Colonic mucosa (tissue), 4 donors: ENCODE measurements at regions not wholly inside any gene's neighbourhood (a gene's known extent, or its start where the extent isn't known, plus 50 kb on each side); places are given as distances from the start of the nearest gene placed in this dataset.

ENCODE experiments used
- DNase-seq: peaks from one replicate; pipeline ENCODE4 v3.0.0-alpha.2; 2020
- H3K27ac ChIP-seq: fragments of 200-600 bp; one replicate; pipeline ENCODE4 v1.8.0; 2021
- H3K27me3 ChIP-seq: fragments of 200-600 bp; one replicate; pipeline ENCODE4 v1.8.0; 2021
- H3K36me3 ChIP-seq: fragments of 200-600 bp; one replicate; pipeline ENCODE4 v1.8.0; 2021
- H3K4me1 ChIP-seq: fragments of 200-600 bp; one replicate; pipeline ENCODE4 v1.8.0; 2021; ENCODE audit warnings: mild to moderate bottlenecking
- H3K4me3 ChIP-seq: fragments of 200-600 bp; one replicate; pipeline ENCODE4 v1.8.0; 2021
- H3K9ac ChIP-seq, 2 donors: one replicate each; pipeline ENCODE4 v1.7.0; 2013; ENCODE audit warnings: control low read depth in 2 of 2, low read depth in 2 of 2, low read length in 2 of 2
- H3K9me3 ChIP-seq: fragments of 200-600 bp; one replicate; pipeline ENCODE4 v1.8.0; 2021
- CTCF ChIP-seq: fragments of 200-600 bp; IDR thresholded peaks from one replicate; pipeline ENCODE4 v1.8.0; 2022; ENCODE audit warnings: antibody characterized with exemption, mild to moderate bottlenecking
- intact Hi-C: fragments of 100-400 bp; cut with DNase I; formaldehyde crosslinking; loops from one replicate; pipeline ENCODE4 v1.14.1; 2022
- donor health status: healthy.
- donor health status: DM: no; HTN: no; CAD: no.
- donor health status: DM: no; HTN: no; CAD: no.

GRCh38 chr11:98137437-98137836, 883.3 kb upstream of the CNTN5 start:
- H3K9ac ChIP-seq: no peak overlapping the region
- DNase-seq: no peak
- no peak overlapping the region for H3K4me3 ChIP-seq
- no peak overlapping the region for H3K27ac ChIP-seq
- no peaks in the 10 kb centered on the region for H3K27me3 ChIP-seq
- no peaks in the 10 kb centered on the region for H3K4me1 ChIP-seq
- H3K9me3 ChIP-seq: no peaks in the 10 kb centered on the region
- no peaks in the 10 kb centered on the region for H3K36me3 ChIP-seq
- TF ChIP-seq CTCF: no peak
- intact Hi-C loops: no loop called here

- Histone ChIP-seq H3K27me3 (no peaks in the 10 kb centered on the region), H3K4me1 (no peaks in the 10 kb centered on the region), H3K27ac (no peak overlapping the region), H3K4me3 (no peak overlapping the region), H3K36me3 (no peaks in the 10 kb centered on the region), H3K9ac (no peak overlapping the region), H3K9me3 (no peaks in the 10 kb centered on the region)
- no peak for DNase-seq
- no peak for TF ChIP-seq CTCF
- intact Hi-C loops: no loop called here
Observed at GRCh38 chr11:98143661-98144060, 877.1 kb upstream of the CNTN5 start.

- no peak overlapping the region for H3K4me3 ChIP-seq
- TF ChIP-seq CTCF: no peak
- intact Hi-C loops: no loop called here
- H3K4me1 ChIP-seq: no peaks in the 10 kb centered on the region
- no peaks in the 10 kb centered on the region for H3K27me3 ChIP-seq
- no peak overlapping the region for H3K27ac ChIP-seq
- H3K9ac ChIP-seq: no peak overlapping the region
- H3K36me3 ChIP-seq: no peaks in the 10 kb centered on the region
- H3K9me3 ChIP-seq: no peaks in the 10 kb centered on the region
- DNase-seq: no peak
Observed at GRCh38 chr11:98153752-98154151, 867.0 kb upstream of the CNTN5 start.

GRCh38 chr11:98155696-98156095, 865.1 kb upstream of the CNTN5 start:
- intact Hi-C loops: no loop called here

GRCh38 chr11:98177925-98178324, 842.8 kb upstream of the CNTN5 start:
- H3K4me1 ChIP-seq: no peaks in the 10 kb centered on the region
- H3K9me3 ChIP-seq: no peaks in the 10 kb centered on the region
- H3K36me3 ChIP-seq: no peaks in the 10 kb centered on the region
- intact Hi-C loops: no loop called here
- TF ChIP-seq CTCF: no peak
- H3K27ac ChIP-seq: no peak overlapping the region
- no peak overlapping the region for H3K9ac ChIP-seq
- DNase-seq: no peak
- no peaks in the 10 kb centered on the region for H3K27me3 ChIP-seq
- H3K4me3 ChIP-seq: no peak overlapping the region

More at GRCh38 chr11:98155696-98156095, 865.1 kb upstream of the CNTN5 start:
- Histone ChIP-seq H3K4me3 (no peak overlapping the region), H3K27ac (no peak overlapping the region), H3K36me3 (no peaks in the 10 kb centered on the region), H3K9ac (no peak overlapping the region), H3K4me1 (no peaks in the 10 kb centered on the region), H3K27me3 (no peaks in the 10 kb centered on the region), H3K9me3 (no peaks in the 10 kb centered on the region)
- DNase-seq: no peak
- no peak for TF ChIP-seq CTCF

GRCh38 chr11:98180511-98180910, 840.2 kb upstream of the CNTN5 start:
- no peak for DNase-seq
- intact Hi-C loops: no loop called here
- no peaks in the 10 kb centered on the region for H3K27me3 ChIP-seq
- no peak for TF ChIP-seq CTCF
- no peak overlapping the region for H3K9ac ChIP-seq
- H3K4me1 ChIP-seq: no peaks in the 10 kb centered on the region
- peaks cover 5% of the 10 kb centered on the region for H3K9me3 ChIP-seq
- H3K36me3 ChIP-seq: no peaks in the 10 kb centered on the region
- no peak overlapping the region for H3K27ac ChIP-seq
- H3K4me3 ChIP-seq: no peak overlapping the region
